Stomach (tissue), 8 donors: ENCODE measurements at regions not wholly inside any gene's neighbourhood (a gene's known extent, or its start where the extent isn't known, plus 50 kb on each side); places are given as distances from the start of the nearest gene placed in this dataset.

Experiments used
- DNase-seq, 2 donors: peaks; one replicate each; pipeline versions ENCODE4 v3.0.0 to v3.0.0-alpha.2; 2013 to 2019
- H3K27ac ChIP-seq, 5 donors: fragments of 200-600 bp in 4 of 5; sonication (generic) in 4 of 5; one replicate each; pipeline ENCODE4 v1.5.1; 2013 to 2019; ENCODE audit warnings: mild to moderate bottlenecking in 1 of 5, moderate library complexity in 1 of 5
- H3K27me3 ChIP-seq, 3 donors: fragments of 200-600 bp; sonication (generic); one replicate each; pipeline ENCODE4 v1.5.1; 2017 to 2019; ENCODE audit warnings: mixed run types in 1 of 3
- H3K36me3 ChIP-seq, 4 donors: fragments of 200-600 bp; sonication (generic); 1 replicate in 3 of 4; 2 replicates in 1 of 4; pipeline ENCODE4 v1.5.1; 2016 to 2019
- H3K4me1 ChIP-seq, 4 donors: fragments of 200-600 bp; sonication (generic); one replicate each; pipeline ENCODE4 v1.5.1; 2016 to 2019
- H3K4me3 ChIP-seq, 4 donors: fragments of 200-600 bp; sonication (generic) in 3 of 4; one replicate each; pipeline ENCODE4 v1.5.1; 2016 to 2019; ENCODE audit warnings: mild to moderate bottlenecking in 1 of 4
- H3K9me3 ChIP-seq, 4 donors: fragments of 200-600 bp; sonication (generic); one replicate each; pipeline ENCODE4 v1.5.1; 2016 to 2019
- CTCF ChIP-seq, 7 experiments: fragments of 450-650 bp in 4 of 7; fragments of 200-600 bp in 3 of 7; sonication (generic) in 3 of 7; IDR thresholded peaks; one replicate each; pipeline ENCODE4 v1.5.1; 2016 to 2019; ENCODE audit warnings: antibody characterized with exemption in 7 of 7, control low read depth in 2 of 7, mild to moderate bottlenecking in 1 of 7
- EP300 ChIP-seq: sonication (generic); formaldehyde crosslinking; IDR thresholded peaks from one replicate; pipeline ENCODE4 v1.6.1; 2017; ENCODE audit warnings: antibody characterized with exemption
- POLR2A ChIP-seq, 4 donors: fragments of 450-650 bp; IDR thresholded peaks; one replicate each; pipeline ENCODE4 v1.6.1; 2016; ENCODE audit warnings: antibody characterized with exemption in 4 of 4, control low read depth in 2 of 4, mild to moderate bottlenecking in 1 of 4, moderate library complexity in 1 of 4
- POLR2AphosphoS5 ChIP-seq, 3 donors: sonication (generic); formaldehyde crosslinking; IDR thresholded peaks; one replicate each; pipeline ENCODE4 v1.6.1; 2016; ENCODE audit warnings: antibody characterized with exemption in 3 of 3
- WGBS, 5 donors: extraction: QIAGEN DNeasy Blood & Tissue Kit in 3 of 5; methylation state at CpG; one replicate each; pipeline versions ENCODE4 v1.1.5 to v1.1.7; 2013 to 2018; 5-methylcytosine and 5-hydroxymethylcytosine counted together
- intact Hi-C: fragments of 100-400 bp; cut with DNase I; formaldehyde crosslinking; loops from one replicate; pipeline ENCODE4 v1.15.1; 2023; ENCODE audit warnings: low total_unique reads
- donor health status: healthy with polysubstance abuse.
- donor health status: Bipolar disorder and iron deficiency.
- donor health status: healthy.

- DNase-seq = no peak
- Histone ChIP-seq H3K27ac (no peak overlapping the region), H3K4me3 (no peak overlapping the region), H3K4me1 (no peaks in the 10 kb centered on the region), H3K9me3 (no peaks in the 10 kb centered on the region), H3K36me3 (no peaks in the 10 kb centered on the region), H3K27me3 (peaks cover 0 to 19% (median 0%) of the 10 kb centered on the region in 3 donors)
- intact Hi-C loops = no loop called here
- TF ChIP-seq EP300 = no peak
- TF ChIP-seq CTCF (IDR thresholded peaks at IDR 0.05) = no peak
- TF ChIP-seq POLR2AphosphoS5 (IDR thresholded peaks at IDR 0.05) = no peak
- no peak for TF ChIP-seq POLR2A (IDR thresholded peaks at IDR 0.05)
- 88 to 95% (median 90%) methylated on average over 5 of the region's 5 CpGs for WGBS, 5 donors
Measured at GRCh38 chr11:134623711-134624110, 211.7 kb upstream of the B3GAT1 start.

GRCh38 chr11:134622458-134622857 is 210.4 kb upstream of the B3GAT1 start:
- H3K4me3 ChIP-seq = no peak overlapping the region
- no peaks in the 10 kb centered on the region for H3K4me1 ChIP-seq
- 84 to 92% (median 90%) methylated on average over 4 to 6 of the region's 6 CpGs for WGBS, 5 donors
- H3K27ac ChIP-seq = no peak overlapping the region
- H3K9me3 ChIP-seq = no peaks in the 10 kb centered on the region
- no peak for TF ChIP-seq POLR2A (IDR thresholded peaks at IDR 0.05)
- TF ChIP-seq EP300 = no peak
- no peak for TF ChIP-seq POLR2AphosphoS5 (IDR thresholded peaks at IDR 0.05)
- no peak for TF ChIP-seq CTCF (IDR thresholded peaks at IDR 0.05)
- peaks cover 0 to 9% (median 0%) of the 10 kb centered on the region in 3 donors for H3K27me3 ChIP-seq
- no peak for DNase-seq
- H3K36me3 ChIP-seq = no peaks in the 10 kb centered on the region
- intact Hi-C loops = no loop called here

- Histone ChIP-seq H3K27me3 (peaks cover 0 to 4% (median 0%) of the 10 kb centered on the region in 3 donors), H3K27ac (no peak overlapping the region), H3K9me3 (no peaks in the 10 kb centered on the region), H3K36me3 (no peaks in the 10 kb centered on the region), H3K4me3 (no peak overlapping the region), H3K4me1 (no peaks in the 10 kb centered on the region)
- intact Hi-C loops = no loop called here
- TF ChIP-seq POLR2AphosphoS5 (IDR thresholded peaks at IDR 0.05) = no peak
- no peak for TF ChIP-seq POLR2A (IDR thresholded peaks at IDR 0.05)
- TF ChIP-seq EP300 = no peak
- TF ChIP-seq CTCF (IDR thresholded peaks at IDR 0.05) = no peak
- DNase-seq = no peak
- 79 to 92% (median 91%) methylated on average over 6 to 9 of the region's 9 CpGs for WGBS, 5 donors
Measured at GRCh38 chr11:134617360-134617759, 205.3 kb upstream of the B3GAT1 start.

GRCh38 chr11:134616038-134616437 is 204.0 kb upstream of the B3GAT1 start:
- Histone ChIP-seq H3K27me3 (peaks cover 0 to 8% (median 0%) of the 10 kb centered on the region in 3 donors), H3K4me3 (no peak overlapping the region), H3K36me3 (no peaks in the 10 kb centered on the region), H3K4me1 (no peaks in the 10 kb centered on the region), H3K27ac (no peak overlapping the region), H3K9me3 (no peaks in the 10 kb centered on the region)
- intact Hi-C loops = no loop called here
- no peak for DNase-seq
- TF ChIP-seq CTCF (IDR thresholded peaks at IDR 0.05) (no peak), POLR2AphosphoS5 (IDR thresholded peaks at IDR 0.05) (no peak), EP300 (no peak), POLR2A (IDR thresholded peaks at IDR 0.05) (no peak)
- 73 to 85% (median 80%) methylated on average over 8 of the region's 8 CpGs for WGBS, 5 donors
